DMS114 treated with DMSO at 0.1 percent for 48 hours (cell line): ENCODE measurements at regions not wholly inside any gene's neighbourhood (a gene's known extent, or its start where the extent isn't known, plus 50 kb on each side); places are given as distances from the start of the nearest gene placed in this dataset.
"Not testable (repeated sequence)": the region's sequence is repeated elsewhere in the genome, so short reads cannot be mapped to it uniquely, and the experiment has no call there.

ENCODE experiments used
- DNase-seq: peaks from one replicate; lab custom pipeline; 2025; ENCODE audit not compliant: unreplicated experiment; lab: John Stamatoyannopoulos, UW

GRCh38 chr7:15836651-15837050 lies 150.2 kb upstream of the MEOX2 start:
- no peak for DNase-seq

GRCh38 chr7:15836041-15836440 lies 149.6 kb upstream of the MEOX2 start:
- no peak for DNase-seq

- no peak for DNase-seq
Observed at GRCh38 chr7:15834446-15834845, 148.0 kb upstream of the MEOX2 start.

- no peak for DNase-seq
Observed at GRCh38 chr7:15832996-15833395, 146.5 kb upstream of the MEOX2 start.

- DNase-seq = no peak
Observed at GRCh38 chr7:15831606-15832005, 145.1 kb upstream of the MEOX2 start.

- DNase-seq = no peak
Observed at GRCh38 chr7:15829691-15830090, 143.2 kb upstream of the MEOX2 start.

- DNase-seq = no peak
Observed at GRCh38 chr7:15828881-15829280, 142.4 kb upstream of the MEOX2 start.

- no peak for DNase-seq
Observed at GRCh38 chr7:15821484-15822427, 135.3 kb upstream of the MEOX2 start.

- no peak for DNase-seq
Observed at GRCh38 chr7:15820319-15820718, 133.8 kb upstream of the MEOX2 start.

GRCh38 chr7:15816835-15817426 lies 130.4 kb upstream of the MEOX2 start:
- no peak for DNase-seq

GRCh38 chr7:15813448-15813847 lies 127.0 kb upstream of the MEOX2 start:
- DNase-seq = no peak

GRCh38 chr7:15810383-15810782 lies 123.9 kb upstream of the MEOX2 start:
- not testable (repeated sequence) for DNase-seq

GRCh38 chr7:15809936-15810335 lies 123.5 kb upstream of the MEOX2 start:
- not testable (repeated sequence) for DNase-seq

GRCh38 chr7:15805891-15806290 lies 119.4 kb upstream of the MEOX2 start:
- no peak for DNase-seq

GRCh38 chr7:15802425-15802824 lies 115.9 kb upstream of the MEOX2 start:
- DNase-seq = no peak

- DNase-seq = no peak
Observed at GRCh38 chr7:15801551-15801950, 115.1 kb upstream of the MEOX2 start.

GRCh38 chr7:15801041-15801440 lies 114.6 kb upstream of the MEOX2 start:
- DNase-seq = no peak

GRCh38 chr7:15798081-15798480 lies 111.6 kb upstream of the MEOX2 start:
- no peak for DNase-seq

GRCh38 chr7:15795393-15795792 lies 108.9 kb upstream of the MEOX2 start:
- no peak for DNase-seq

GRCh38 chr7:15794801-15795200 lies 108.3 kb upstream of the MEOX2 start:
- DNase-seq = no peak

GRCh38 chr7:15784694-15785030 lies 98.2 kb upstream of the MEOX2 start:
- DNase-seq = no peak

- no peak for DNase-seq
Observed at GRCh38 chr7:15783987-15784693, 97.7 kb upstream of the MEOX2 start.
